Glomerular endothelial cell (primary cell): ENCODE measurements at regions not wholly inside any gene's neighbourhood (a gene's known extent, or its start where the extent isn't known, plus 50 kb on each side); places are given as distances from the start of the nearest gene placed in this dataset.
"Not testable (repeated sequence)": the region's sequence is repeated elsewhere in the genome, so short reads cannot be mapped to it uniquely, and the experiment has no call there.

Source experiments
- DNase-seq: peaks from one replicate; pipeline ENCODE4 v3.0.0-alpha.2; 2011; ENCODE audit warnings: low read depth, low spot score; ENCODE audit errors: extremely low read depth

DNA sequence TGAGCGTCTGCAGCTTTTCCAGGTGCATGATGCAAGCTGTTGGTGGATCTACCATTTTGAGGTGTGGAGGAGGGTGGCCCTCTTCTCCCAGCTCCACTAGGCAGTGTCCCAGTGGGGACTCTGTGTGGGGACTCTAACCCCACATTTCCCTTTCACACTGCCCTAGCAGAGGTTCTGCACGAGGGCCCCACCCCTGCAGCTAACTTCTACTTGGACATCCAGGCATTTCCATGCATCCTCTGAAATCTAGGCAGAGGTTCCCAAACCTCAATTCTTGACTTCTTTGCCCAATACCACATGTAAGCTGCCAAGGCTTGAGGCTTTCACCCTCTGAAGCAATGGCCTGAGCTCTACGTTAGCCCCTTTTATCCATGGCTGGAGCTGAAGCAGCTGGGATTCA, 61.4 kb upstream of the HGFAC start:
- DNase-seq = not testable (repeated sequence)

DNA sequence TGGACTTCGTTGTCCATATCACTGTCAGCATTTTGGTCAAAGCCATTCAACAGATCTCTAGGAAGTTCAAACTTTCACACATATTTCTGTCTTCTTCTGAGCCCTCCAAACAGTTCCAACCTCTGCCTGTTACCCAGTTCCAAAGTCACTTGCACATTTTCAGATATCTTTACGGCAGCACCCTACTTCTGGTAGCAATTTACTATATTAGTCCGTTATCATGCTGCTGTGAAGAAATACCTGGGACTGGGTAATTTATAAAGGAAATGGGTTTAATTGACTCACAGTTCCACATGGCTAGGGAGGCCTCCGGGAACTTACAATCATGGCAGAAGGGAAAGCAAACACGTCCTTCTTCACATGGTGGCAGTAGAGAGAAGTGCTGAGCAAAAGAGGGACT, 60.6 kb upstream of the HGFAC start:
- DNase-seq = not testable (repeated sequence)

DNA sequence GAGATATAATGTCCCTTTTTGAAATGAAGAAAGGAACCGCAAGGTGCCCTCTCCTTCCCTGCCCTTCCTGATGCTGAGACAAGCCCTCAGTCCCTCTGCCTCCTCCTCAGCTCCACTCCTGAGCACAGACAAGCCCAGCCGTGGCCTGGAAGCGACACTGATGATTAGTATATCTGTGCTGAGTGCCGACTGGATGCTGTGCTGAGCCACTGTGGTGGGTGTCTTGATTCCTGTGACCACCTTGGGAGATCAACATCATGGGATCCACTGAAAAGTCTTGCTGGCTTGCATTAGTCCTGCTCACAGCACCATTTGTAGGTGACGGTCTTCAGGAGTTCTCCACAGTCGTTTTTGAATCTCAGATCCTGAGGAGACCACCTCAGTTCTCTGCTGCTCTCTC, 59.5 kb upstream of the HGFAC start:
- DNase-seq = no peak

DNA sequence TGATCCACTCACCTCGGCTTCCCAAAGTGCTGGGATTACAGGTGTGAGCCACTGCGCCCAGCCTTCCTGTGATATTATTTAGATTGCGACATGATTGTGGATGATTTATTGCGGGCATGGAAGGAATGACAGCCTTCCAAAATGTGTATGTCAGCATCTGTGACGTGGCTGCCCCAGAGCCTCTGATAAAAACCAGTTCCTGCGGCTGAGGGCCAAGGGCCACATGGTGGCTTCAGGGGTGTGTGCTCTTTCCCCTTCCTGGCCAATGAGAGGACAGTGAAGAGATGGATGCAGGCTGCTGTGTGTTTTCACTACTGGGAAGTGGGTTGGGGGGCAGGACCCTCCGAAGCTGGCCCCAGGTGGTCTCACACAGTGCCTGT, 57.4 kb upstream of the HGFAC start:
- DNase-seq = no peak

DNA sequence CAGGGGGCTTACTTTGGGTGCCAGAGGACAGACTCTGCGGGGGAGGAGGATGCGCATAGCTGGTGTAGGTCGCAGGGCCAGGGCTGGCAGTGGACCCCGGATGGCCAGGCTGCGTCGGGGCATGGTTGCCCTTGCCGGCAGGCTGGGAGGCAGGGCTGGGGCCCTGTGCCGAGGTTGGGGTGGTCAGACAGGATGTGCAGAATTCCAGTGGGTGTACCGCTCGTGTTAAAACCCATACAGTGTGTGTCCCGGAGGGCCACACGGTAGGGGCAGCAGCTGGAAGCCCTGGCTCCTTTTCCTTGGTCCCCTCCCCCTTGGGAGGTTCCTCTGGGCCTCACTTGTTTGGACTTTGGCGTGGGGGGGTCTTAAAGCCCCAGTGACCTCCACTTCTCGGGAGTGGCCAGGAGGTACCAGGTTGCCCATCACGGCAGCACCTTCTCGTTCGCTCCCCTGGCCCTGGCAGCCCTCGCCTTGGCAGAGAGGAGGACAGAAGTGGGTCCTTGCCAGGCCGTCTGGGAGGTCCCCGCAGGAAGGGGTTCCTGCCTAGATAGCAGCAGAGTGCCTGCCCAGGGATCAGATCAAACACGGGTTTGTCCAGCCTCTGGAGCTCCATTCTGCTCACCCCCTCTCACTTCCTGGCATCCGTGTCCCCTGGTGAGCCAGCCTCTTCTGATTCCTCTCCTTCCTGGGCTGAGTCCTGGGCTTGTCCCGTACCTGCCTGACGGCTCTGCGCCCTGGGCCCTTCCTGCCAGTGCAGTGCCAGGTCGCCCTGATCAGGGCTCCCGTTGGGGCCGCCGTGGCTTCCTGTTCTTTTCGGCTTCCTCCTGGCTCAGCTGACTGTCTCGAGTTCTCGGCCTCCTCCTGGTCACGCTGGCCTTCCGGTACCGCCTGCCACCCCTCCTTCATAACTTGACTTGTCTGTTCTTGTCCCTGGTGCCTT, 56.7 kb upstream of the HGFAC start:
- no peak for DNase-seq

DNA sequence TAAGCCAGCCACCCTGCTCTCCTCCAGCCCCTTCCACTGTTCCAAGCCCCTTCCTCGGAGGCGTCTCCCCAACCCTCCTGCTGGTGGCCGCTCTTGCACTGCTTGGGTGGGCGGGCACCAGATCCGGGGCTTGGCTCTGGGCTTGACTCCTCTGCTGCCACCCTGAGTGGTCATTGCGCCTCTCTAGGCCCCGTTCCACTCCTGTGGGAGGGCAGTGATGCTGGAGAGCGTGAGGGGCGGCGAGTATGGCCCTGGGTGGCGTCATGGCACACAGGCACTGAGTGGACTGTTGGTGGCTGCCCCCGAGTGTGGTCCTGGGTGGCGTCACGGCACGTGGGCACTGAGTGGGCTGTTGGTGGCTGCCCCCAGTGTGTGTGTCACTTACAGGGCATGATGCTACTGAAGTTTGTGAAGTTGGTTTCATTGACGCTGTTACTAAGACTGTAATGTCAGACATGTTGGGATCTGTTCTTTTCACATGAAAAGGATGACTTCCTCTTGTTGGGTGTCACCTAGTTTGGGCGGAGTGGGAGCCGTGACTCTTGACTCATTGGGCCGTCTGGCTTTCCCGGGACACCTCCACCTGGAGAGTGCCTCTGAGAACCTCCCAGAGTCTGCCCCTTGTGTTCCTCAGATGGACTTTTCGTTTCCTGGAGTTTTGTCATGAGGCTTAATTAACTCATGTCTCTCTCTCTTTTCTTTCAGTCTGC, 55.9 kb upstream of the HGFAC start:
- no peak for DNase-seq

DNA sequence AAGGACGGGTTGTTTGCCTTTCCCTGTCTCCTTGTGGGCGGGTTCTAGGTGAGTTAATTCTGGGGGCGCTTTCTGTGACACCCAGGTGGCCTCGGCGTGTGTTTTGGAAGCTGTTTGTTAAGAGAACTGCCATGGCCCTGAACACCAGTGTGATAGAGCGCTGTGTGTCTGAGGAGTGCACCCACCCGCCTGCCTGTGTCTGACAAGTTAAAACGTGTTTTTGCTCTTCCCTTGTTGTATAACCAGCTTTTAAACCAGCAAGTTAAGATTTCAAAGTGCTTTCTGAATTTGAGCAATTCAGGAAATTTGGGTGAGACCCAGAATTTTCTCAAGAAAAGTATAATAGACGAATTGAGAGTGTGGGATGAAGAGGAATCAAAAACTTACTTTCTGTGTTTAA, 55.2 kb upstream of the HGFAC start:
- DNase-seq = no peak

DNA sequence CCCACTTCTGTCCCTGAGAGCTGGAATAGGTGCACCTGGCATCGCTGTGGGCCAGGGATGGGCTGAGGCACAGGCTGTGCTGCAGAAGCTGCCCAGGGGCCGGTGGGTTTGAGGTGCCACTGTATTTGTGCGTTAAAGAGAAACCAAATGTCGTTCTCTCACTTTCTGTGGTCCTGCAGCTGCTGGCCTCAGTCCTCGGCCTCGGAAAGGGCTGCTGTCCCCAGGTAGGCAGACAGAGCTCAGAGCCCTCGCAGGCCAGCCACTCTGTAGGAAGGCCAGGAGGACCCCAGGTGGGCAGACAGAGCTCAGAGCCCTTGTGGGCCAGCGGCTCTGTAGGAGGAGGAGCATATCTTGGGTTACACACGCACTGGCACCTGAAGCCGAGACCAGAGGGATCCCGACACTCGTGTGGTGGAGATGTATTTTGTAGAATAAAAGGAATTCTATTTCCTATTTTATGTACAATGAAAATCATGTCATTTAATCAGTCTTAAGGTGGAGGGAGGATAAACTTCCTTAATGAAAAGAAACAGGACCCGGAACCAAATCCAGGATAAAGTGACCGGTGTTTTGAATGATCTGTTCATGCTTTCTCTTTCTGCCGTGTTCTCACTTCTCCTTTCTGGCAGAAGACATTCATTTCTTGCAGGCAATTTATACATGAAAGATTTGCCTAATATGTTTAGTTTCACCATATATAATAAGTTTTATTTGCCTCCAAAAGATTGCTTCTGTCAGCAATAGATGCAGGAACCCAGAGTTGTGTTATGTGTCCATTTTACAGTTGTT, 54.4 kb upstream of the HGFAC start:
- DNase-seq = no peak

DNA sequence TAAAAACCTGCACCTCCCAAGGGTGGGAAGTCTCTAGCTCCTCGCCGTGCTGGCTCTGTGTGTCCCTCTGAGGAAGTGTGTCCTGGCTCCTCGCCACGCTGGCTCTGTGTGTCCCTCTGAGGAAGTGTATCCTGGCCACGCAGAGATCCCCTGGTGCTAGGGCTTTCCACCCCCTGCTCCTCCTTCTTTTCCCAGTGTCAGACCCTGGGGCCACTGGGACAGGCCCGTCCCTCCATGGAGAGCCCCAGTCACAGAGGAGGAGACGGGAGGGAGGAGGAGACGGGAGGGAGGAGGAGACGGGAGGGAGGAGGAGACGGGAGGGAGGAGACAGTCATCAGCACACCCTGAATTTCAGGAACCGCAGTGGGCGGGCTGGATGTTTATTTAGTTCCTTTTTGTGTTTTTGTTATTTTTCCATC, 53.8 kb upstream of the HGFAC start:
- DNase-seq = no peak

DNA sequence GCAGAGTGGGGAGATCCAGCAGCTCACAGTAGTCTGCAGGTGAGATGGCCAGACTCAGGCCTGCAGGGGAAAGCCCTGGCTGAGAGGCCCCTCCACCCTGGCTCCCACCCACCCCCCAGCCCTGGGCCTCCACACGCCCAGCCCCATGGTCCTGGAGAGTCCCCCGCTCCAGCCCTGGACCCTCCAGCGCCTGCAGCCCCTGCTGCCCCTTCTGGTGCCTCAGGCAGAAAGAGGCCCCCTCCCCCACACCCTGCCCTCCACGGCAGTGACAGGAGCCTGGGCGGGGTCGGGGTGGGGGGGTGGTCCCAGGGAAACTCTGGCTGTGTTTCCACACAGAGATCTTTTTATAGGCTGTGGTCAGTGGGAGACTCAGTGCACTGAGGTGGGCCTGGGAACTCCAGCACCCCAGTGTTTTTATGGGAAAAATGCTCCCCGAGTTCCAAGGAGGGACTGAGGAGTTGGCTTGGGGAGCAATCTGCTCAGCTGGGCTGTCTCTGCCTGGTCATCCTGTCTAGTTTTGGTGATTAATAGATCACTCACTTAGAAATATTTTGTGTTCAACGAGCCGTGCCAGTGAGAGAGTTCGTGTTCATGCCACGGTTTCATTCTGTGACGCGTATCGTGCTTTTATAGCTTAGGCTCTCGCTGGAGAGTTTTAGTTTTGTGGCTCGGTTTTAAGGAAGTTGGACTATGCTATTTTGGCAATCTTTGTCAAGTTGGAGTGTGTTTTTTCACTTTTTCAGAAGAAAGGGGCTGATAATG, 53.1 kb upstream of the HGFAC start:
- DNase-seq = no peak

DNA sequence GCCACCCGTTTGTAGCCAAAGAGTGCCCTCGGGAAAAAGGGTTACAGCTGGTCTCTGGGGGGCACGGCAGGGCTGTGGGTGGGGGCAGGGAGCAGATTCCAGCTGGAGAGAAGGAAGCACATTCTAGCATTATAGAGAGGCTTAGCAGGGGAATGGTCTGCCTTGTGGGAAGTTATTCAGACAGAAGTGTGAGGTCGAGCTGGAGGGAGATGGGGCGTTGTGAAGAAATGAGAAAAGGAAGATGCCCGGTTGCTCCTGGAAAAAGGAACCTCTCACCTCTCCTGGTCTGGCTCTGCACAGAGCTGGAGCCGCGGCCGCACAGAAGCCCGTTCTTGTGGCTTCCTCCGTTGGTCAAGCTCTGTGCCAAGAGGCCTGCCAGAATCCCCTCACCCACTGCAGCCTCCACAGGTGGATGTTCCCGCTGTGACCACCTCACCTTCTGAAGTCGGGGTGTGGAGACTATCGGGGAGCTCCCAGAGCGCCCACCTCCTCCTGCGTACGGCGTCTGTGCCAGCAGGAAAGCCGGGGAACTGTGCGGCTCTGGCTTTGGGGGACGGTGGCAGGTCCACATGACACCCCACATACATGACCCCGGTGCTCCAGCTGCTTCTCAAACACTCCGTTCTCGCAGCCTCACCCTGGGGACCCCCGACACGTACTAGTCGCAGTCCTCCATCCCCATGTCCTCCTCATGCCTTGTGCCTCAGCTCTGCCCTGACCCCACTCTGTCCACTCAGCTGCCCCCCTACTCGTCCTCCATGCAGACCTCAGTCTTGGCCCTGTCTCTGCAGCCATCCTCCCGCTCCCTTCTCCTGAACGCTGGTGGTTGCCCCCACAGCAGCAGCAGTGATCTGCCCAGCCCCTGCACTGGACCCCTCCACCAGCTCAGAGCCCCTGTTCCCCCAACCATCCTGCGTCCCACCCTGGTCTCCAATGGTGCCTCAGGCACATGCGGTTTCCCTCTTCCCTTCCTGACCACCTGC, 52.2 kb upstream of the HGFAC start:
- DNase-seq = no peak

DNA sequence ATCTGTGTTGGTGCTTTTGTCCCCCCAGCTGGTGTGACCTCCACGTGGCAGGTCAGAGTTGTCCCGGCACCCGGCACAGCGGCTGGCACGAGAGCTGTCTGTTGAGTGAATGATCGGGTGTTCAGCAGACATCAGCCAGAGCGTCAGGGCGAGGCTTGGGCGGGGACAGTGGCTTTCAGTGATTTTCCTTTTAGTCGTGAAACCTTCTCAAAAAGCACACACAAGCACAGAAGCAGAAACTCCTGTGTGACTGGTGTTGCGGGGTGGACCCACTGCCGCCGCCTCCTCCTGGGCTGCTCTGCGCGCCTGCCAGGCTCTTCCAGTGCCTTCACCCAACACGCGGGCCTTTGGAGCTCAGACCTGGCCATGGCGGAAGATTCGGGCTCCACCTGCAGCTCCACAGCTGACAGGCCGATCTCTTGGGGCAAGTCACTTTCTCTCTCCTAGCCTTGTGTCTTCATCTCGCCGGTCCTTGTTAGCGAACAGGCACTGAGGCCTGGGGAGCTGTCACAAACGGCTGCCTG, 51.4 kb upstream of the HGFAC start:
- no peak for DNase-seq

DNA sequence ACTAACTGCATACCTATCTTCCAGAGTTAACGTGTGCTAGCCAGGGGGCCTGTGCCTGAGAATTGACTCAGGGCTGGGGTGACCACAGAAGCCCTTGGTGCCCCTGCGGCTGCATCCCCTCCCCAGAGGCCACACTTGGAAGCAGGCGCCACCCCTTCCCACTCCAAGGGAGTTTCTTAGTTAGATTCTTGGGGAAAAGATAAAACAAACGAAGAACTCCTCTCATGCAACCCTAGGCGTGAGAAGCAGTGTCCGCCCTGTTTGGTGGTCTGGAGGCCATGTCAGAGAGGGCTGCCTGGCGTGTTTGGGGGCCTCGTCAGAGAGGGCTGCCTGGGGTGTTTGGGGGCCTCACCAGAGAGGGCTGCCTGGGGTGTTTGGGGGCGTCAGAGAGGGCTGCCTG, 50.3 kb upstream of the HGFAC start:
- no peak for DNase-seq
